NT2/D1 (cell line): ENCODE measurements at regions not wholly inside any gene's neighbourhood (a gene's known extent, or its start where the extent isn't known, plus 50 kb on each side); places are given as distances from the start of the nearest gene placed in this dataset.
"Not testable (repeated sequence)": the region's sequence is repeated elsewhere in the genome, so short reads cannot be mapped to it uniquely, and the experiment has no call there.

ENCODE experiments used
- DNase-seq: peaks from one replicate; pipeline ENCODE4 v3.0.0-alpha.2; 2011; ENCODE audit warnings: low read depth, low spot score
- H3K27me3 ChIP-seq: 2 replicates; pipeline ENCODE4 v1.6.0; 2011; ENCODE audit warnings: mild to moderate bottlenecking; ENCODE audit not compliant: insufficient read length, insufficient read depth
- H3K36me3 ChIP-seq: 2 replicates; pipeline ENCODE4 v1.6.1; 2011; ENCODE audit warnings: mild to moderate bottlenecking, low read length, mixed read lengths; ENCODE audit not compliant: insufficient read depth, insufficient read length
- H3K4me1 ChIP-seq: 2 replicates; pipeline ENCODE4 v1.5.1; 2011; ENCODE audit not compliant: insufficient read depth, insufficient read length
- H3K4me3 ChIP-seq: 2 replicates; pipeline ENCODE4 v1.5.1; 2011; ENCODE audit warnings: low read depth; ENCODE audit not compliant: insufficient read length
- H3K9ac ChIP-seq: 2 replicates; pipeline ENCODE4 v1.6.0; 2011; ENCODE audit warnings: low read depth; ENCODE audit not compliant: insufficient read length
- H3K9me3 ChIP-seq: 2 replicates; pipeline ENCODE4 v1.5.1; 2011; ENCODE audit warnings: mild to moderate bottlenecking, low read length; ENCODE audit not compliant: insufficient read depth
- SUZ12 ChIP-seq: IDR thresholded peaks from 2 replicates; pipeline ENCODE4 v1.6.1; 2011; ENCODE audit not compliant: insufficient read length, insufficient read depth; ENCODE audit errors: extremely low read depth
- YY1 ChIP-seq: IDR thresholded peaks from 2 replicates; pipeline ENCODE4 v1.6.1; 2011; ENCODE audit not compliant: insufficient read length, insufficient read depth
- ZNF274 ChIP-seq: IDR thresholded peaks from 2 replicates; pipeline ENCODE4 v1.6.1; 2011; ENCODE audit warnings: mild to moderate bottlenecking, low read depth, low read length

DNA sequence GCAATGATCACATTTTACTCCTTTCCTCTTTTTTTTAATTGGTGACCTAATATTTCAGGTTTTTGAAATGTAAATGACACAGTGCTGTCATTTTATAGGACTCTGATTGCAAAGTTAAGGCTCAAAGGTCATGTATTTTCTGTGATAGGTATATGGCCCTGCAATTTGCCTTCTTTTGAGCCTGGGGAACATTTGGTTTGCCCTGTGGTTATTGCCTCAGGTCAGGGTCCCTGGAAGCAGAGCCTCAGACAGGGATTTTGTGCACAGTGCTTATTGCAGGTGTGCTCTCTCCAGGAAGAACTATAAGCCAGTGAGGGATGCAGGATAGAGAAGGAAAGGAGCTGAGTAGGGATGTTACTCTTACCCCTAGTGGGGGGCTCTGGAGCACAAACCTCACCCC, 229.3 kb upstream of the ECI2 start:
- Histone ChIP-seq H3K9ac (no peak overlapping the region), H3K9me3 (no peaks in the 10 kb centered on the region), H3K36me3 (no peaks in the 10 kb centered on the region), H3K4me1 (no peaks in the 10 kb centered on the region), H3K27me3 (no peaks in the 10 kb centered on the region), H3K4me3 (no peak overlapping the region)
- no peak for DNase-seq
- TF ChIP-seq YY1 (no peak), SUZ12 (no peak), ZNF274 (no peak)

DNA sequence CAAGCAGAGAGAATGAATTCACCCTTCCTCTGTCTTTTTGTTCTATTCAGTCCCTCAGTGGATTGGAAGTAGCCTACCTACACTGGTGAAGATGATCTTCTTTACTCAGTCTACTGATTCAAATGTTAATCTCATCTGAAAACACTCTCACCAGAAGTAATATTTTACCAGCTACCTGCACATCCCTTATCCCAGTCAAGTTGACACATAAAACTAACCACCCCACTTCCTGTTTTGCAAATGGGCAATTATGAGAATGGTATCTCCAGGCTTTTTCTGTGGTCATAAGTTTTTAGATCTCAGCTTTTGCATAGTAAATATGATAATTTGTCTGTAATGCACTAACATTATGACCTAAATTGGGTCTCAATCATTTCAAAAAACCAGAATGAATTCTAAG, 228.8 kb upstream of the ECI2 start:
- Histone ChIP-seq H3K4me1 (peaks cover under 1% of the 10 kb centered on the region), H3K9me3 (no peaks in the 10 kb centered on the region), H3K27me3 (no peaks in the 10 kb centered on the region), H3K4me3 (no peak overlapping the region), H3K36me3 (no peaks in the 10 kb centered on the region), H3K9ac (no peak overlapping the region)
- TF ChIP-seq YY1 (no peak), SUZ12 (no peak), ZNF274 (no peak)
- DNase-seq, result no peak

DNA sequence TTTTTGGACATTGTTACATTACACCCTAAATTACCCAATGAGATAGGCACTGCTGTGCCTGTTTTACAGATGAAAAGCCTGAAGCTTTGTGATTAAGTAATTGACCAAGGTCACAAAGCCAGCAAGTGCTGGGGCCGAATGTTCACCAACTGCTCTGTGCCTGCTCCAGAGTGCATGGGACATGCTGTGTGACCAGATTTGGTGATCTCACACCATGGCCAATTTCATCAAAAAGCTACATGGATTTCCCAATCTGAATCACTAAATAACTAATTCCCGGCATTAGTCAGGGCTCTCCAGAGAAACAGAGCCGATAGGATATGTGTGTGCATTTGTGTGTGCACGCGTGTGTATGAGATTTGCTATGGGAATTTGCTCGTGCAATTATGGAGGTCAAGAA, 228.3 kb upstream of the ECI2 start:
- H3K9me3 ChIP-seq, result no peaks in the 10 kb centered on the region
- H3K27me3 ChIP-seq, result no peaks in the 10 kb centered on the region
- no peaks in the 10 kb centered on the region for H3K36me3 ChIP-seq
- no peak overlapping the region for H3K4me3 ChIP-seq
- no peak for DNase-seq
- TF ChIP-seq ZNF274, result no peak
- TF ChIP-seq SUZ12, result no peak
- TF ChIP-seq YY1, result no peak
- no peak overlapping the region for H3K9ac ChIP-seq
- H3K4me1 ChIP-seq, result peaks cover 5% of the 10 kb centered on the region

DNA sequence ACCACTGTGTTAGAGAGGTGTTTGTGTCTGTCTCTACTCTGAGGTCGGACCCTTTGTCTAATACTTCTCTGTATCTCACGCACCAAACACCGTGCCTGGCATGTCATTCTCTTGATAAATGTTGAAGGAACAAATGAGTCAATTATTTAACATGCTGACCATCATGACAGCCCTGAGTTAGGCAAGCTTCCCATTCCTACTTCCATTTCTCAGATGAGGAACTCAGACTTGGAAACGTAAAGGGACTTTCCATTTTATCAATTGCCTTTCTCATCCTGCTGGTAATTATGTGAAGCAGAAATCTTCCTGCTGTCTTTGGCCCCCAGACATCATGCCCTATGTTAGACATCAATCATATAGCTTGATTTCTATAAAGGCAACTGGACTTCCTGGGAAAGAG, 227.0 kb upstream of the ECI2 start:
- Histone ChIP-seq H3K4me1 (peaks cover 5% of the 10 kb centered on the region), H3K9ac (no peak overlapping the region), H3K9me3 (no peaks in the 10 kb centered on the region), H3K4me3 (no peak overlapping the region), H3K36me3 (no peaks in the 10 kb centered on the region), H3K27me3 (no peaks in the 10 kb centered on the region)
- no peak for TF ChIP-seq SUZ12
- no peak for TF ChIP-seq YY1
- no peak for TF ChIP-seq ZNF274
- no peak for DNase-seq

DNA sequence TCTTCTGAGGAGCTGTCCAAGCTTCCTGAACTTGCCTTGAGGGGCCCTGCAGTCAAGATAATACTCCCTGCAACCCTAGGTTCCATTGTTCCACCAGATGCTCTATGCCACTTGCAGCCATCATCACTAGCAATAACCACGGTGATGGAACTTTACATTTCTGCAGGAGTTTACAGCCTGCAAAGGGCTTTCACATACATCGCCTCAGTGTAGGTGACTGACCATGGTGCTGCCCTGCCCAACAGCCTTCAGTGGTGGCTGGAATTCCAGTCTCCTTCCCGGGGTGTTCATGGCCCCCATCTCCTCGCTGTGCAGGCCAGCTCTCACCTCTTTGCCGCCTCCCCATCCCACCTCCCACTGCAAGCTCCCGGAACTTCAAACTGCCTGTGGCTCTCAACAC, 225.5 kb upstream of the ECI2 start:
- no peak for TF ChIP-seq SUZ12
- no peak for TF ChIP-seq ZNF274
- no peak for TF ChIP-seq YY1
- Histone ChIP-seq H3K36me3 (no peaks in the 10 kb centered on the region), H3K27me3 (no peaks in the 10 kb centered on the region), H3K9ac (no peak overlapping the region), H3K4me1 (peaks cover 5% of the 10 kb centered on the region), H3K4me3 (no peak overlapping the region), H3K9me3 (no peaks in the 10 kb centered on the region)
- DNase-seq, result no peak

DNA sequence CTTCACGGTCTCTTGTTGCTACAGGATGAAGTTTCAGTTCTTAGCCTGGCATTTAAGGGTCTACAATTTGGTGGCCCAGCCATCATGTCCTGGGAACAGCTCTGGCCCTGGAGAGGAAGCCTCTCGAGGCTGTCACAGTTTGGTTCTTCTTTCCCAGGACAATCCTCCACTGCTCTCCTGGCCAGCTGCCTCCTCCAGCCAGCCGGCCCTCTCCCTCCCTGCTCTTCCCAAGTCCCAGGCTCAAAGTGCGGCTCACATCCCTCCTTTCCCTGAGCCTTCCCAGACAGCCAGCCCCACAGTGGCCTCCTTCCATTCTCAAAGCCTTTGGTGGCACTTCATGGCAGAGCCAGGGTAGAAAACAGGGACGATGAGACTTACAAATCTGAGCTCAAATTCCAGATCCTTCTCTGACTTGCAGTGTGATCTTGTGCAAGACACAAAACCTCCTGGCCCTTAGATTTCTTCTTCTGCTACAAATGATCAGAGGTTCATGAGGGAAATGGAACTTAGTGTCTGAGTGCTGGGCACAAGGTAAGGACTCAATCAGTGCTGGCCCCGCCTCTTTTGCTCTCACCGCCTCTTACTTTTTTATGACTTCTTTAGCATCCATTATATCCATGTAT, 223.8 kb upstream of the ECI2 start:
- TF ChIP-seq YY1, result no peak
- no peak for TF ChIP-seq ZNF274
- TF ChIP-seq SUZ12, result no peak
- DNase-seq, result no peak
- Histone ChIP-seq H3K4me1 (peaks cover 5% of the 10 kb centered on the region), H3K4me3 (no peak overlapping the region), H3K27me3 (no peaks in the 10 kb centered on the region), H3K36me3 (no peaks in the 10 kb centered on the region), H3K9ac (no peak overlapping the region), H3K9me3 (no peaks in the 10 kb centered on the region)

DNA sequence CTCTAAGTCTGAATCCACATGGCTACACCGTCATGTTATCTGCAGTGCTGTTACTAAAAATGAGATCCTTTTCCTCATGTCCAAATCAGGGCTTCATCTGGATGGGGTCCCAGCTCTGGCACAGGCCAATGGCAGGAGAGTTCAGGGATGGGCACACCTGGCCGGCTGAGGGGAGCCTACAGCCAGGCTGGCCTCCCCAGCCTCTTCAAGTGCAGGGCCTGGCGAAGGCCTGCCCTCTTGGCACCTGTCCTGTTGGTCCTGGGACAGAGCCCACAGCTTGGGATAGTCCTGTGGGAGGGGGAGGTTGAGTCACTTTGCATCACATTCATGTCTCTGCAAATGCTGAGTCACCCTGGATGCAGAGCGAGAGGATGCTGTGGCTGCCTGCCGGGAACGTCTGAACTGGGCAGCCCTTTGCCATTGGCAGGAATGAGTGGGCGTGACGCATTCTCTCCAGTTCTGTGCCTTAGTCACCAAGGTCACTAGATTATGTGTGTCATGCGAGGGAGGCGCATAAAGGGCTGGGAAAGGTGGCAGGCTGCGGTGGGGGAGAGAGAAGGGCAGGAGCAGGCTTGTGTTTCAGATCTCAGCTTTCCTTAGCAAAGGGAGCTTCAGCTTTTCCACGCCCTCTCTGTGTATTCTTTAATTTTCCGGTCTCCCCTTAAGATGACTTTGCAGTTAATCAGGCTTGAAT, 223.2 kb upstream of the ECI2 start:
- no peak overlapping the region for H3K9ac ChIP-seq
- no peak for TF ChIP-seq ZNF274
- TF ChIP-seq SUZ12, result no peak
- TF ChIP-seq YY1, result no peak
- peak; percentile 63 for DNase-seq

DNA sequence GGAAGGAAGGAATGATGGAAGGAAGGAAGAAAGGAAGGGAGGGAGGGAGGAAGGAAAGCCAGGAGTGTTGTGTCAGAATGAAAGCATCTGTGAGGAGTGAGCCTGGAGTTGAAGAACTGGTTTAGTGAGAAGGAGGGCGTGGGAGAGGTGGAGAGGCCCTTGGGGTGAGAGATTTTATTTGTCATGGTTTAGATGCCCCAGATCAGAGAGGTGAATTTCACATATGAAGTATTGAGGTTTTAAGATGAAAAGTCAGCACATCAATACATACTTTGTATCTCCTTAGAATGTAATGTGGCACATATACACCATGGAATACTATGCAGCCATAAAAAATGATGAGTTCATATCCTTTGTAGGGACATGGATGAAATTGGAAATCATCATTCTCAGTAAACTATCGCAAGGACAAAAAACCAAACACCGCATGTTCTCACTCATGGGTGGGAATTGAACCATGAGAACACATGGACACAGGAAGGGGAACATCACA, 222.3 kb upstream of the ECI2 start:
- H3K4me3 ChIP-seq, H3K9me3 ChIP-seq, H3K4me1 ChIP-seq, H3K36me3 ChIP-seq, H3K27me3 ChIP-seq, DNase-seq, H3K9ac ChIP-seq: not testable (repeated sequence)

More for the DNA sequence above, 223.2 kb upstream of the ECI2 start:
- Histone ChIP-seq H3K36me3 (no peaks in the 10 kb centered on the region), H3K9me3 (no peaks in the 10 kb centered on the region; the same call in 1 of the 2 replicates), H3K27me3 (no peaks in the 10 kb centered on the region), H3K4me3 (no peak overlapping the region), H3K4me1 (peaks cover 5% of the 10 kb centered on the region)
